ENCODE measurements at regions not wholly inside any gene's neighbourhood (a gene's known extent, or its start where the extent isn't known, plus 50 kb on each side); places are given as distances from the start of the nearest gene placed in this dataset.

DNA sequence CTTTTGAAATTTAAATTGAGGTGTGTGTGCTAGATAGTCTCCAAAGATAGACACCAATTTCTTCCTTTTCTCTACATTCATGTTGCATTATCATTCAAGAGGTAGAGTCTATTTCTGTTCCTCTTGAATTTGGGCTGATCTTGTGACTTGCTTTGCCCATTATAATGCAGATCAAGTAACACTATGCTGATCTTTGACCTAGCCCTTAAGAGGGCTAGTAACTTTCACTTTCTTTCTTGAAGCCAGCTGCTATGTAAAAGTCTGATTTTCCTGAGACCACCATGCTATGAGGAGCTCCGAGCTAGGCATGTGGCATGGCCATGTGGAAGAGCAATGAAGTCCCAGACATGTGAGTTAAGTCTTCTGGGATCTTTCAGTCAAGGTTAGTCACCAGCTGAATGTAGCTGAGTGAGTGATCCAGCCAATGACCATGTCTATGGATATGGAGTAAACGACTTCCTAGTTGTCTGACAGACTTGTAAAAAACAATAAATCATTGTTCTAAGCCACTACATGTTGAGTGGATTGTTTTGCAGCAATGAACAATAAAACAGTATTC lies 189.4 kb upstream of the CWC22 start:
- no peak for DNase-seq
- WGBS, 3 donors = 84 to 93% (median 86%) methylated on average over 2 of the region's 2 CpGs
- H3K9me3 ChIP-seq = no peaks in the 10 kb centered on the region
- H3K36me3 ChIP-seq = no peaks in the 10 kb centered on the region
- no peak overlapping the region for H3K27ac ChIP-seq
- TF ChIP-seq EP300 (IDR thresholded peaks at IDR 0.05) (no peak), POLR2A (IDR thresholded peaks at IDR 0.05) (no peak)
- TF ChIP-seq, protein P1, sequence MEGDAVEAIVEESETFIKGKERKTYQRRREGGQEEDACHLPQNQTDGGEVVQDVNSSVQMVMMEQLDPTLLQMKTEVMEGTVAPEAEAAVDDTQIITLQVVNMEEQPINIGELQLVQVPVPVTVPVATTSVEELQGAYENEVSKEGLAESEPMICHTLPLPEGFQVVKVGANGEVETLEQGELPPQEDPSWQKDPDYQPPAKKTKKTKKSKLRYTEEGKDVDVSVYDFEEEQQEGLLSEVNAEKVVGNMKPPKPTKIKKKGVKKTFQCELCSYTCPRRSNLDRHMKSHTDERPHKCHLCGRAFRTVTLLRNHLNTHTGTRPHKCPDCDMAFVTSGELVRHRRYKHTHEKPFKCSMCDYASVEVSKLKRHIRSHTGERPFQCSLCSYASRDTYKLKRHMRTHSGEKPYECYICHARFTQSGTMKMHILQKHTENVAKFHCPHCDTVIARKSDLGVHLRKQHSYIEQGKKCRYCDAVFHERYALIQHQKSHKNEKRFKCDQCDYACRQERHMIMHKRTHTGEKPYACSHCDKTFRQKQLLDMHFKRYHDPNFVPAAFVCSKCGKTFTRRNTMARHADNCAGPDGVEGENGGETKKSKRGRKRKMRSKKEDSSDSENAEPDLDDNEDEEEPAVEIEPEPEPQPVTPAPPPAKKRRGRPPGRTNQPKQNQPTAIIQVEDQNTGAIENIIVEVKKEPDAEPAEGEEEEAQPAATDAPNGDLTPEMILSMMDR (IDR thresholded peaks at IDR 0.05) = no peak
- H3K27me3 ChIP-seq = no peaks in the 10 kb centered on the region
- no peaks in the 10 kb centered on the region for H3K4me1 ChIP-seq (ENCODE audit: insufficient read depth)
- intact Hi-C loops (cut with DNase I) = no loop called here
- H3K4me3 ChIP-seq = no peak overlapping the region

DNA sequence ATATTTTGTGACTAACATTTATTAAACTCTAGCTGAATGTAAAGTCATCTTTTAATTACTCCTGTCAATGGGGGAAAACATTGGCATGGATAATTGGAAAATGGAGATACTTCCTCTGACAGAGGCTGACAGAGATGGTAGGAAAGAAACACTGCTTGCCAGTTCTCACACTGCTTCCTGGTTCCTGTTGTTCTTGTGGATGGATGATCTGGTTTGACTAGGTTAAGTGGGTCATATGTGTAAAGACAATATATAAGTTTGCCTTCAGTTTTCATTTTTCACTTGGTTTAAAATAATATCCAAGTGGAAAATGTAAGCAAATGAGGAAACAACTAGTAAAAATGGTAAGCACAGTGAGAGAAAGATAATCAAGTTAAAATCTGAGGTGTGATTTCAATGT lies 188.8 kb upstream of the CWC22 start:
- no peaks in the 10 kb centered on the region for H3K36me3 ChIP-seq
- no peak for DNase-seq
- no peak overlapping the region for H3K4me3 ChIP-seq
- H3K27me3 ChIP-seq = no peaks in the 10 kb centered on the region
- TF ChIP-seq, protein P1 (IDR thresholded peaks at IDR 0.05) = no peak
- TF ChIP-seq POLR2A (IDR thresholded peaks at IDR 0.05) (no peak), EP300 (IDR thresholded peaks at IDR 0.05) (no peak)
- H3K9me3 ChIP-seq = no peaks in the 10 kb centered on the region
- no peaks in the 10 kb centered on the region for H3K4me1 ChIP-seq (ENCODE audit: insufficient read depth)
- no peak overlapping the region for H3K27ac ChIP-seq
- intact Hi-C loops (cut with DNase I) = no loop called here

- intact Hi-C loops (cut with DNase I) = no loop called here
- H3K27ac ChIP-seq = no peak overlapping the region
- no peak overlapping the region for H3K4me3 ChIP-seq
- H3K27me3 ChIP-seq = no peaks in the 10 kb centered on the region
- WGBS, 3 donors = 3 to 12% (median 9%) methylated on average over 11 of the region's 11 CpGs
- DNase-seq = no peak
- no peaks in the 10 kb centered on the region for H3K36me3 ChIP-seq
- H3K9me3 ChIP-seq = no peaks in the 10 kb centered on the region
- H3K4me1 ChIP-seq (ENCODE audit: insufficient read depth) = no peaks in the 10 kb centered on the region
- TF ChIP-seq, protein P1 (IDR thresholded peaks at IDR 0.05) = no peak
- TF ChIP-seq EP300 (IDR thresholded peaks at IDR 0.05) (no peak), POLR2A (IDR thresholded peaks at IDR 0.05) (no peak)
Observed at GRCh38 chr2:180191432-180192124, 184.5 kb upstream of the CWC22 start.

DNA sequence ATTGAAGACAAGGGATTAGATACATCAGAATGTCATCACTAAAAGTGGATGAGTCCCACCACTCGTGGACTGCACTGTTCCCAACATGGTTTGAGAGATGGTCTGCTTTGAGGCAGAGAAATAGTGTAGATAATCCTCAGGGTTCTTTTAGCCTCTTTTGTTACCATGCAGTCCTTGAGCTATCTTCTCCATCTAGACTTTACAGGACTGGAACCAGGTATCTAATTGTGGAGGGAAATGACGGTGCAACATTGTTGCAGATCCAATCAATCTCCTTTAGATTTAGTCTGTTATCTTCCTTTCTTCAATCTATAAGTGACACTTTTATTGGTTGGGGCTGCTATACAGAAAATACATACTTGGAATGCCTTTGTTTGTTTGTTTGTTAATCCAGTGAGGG lies 183.8 kb upstream of the CWC22 start:
- Histone ChIP-seq H3K4me1 (ENCODE audit: insufficient read depth) (no peaks in the 10 kb centered on the region), H3K4me3 (no peak overlapping the region), H3K9me3 (no peaks in the 10 kb centered on the region), H3K36me3 (no peaks in the 10 kb centered on the region), H3K27ac (no peak overlapping the region), H3K27me3 (no peaks in the 10 kb centered on the region)
- no peak for DNase-seq
- TF ChIP-seq POLR2A (IDR thresholded peaks at IDR 0.05) (no peak), EP300 (IDR thresholded peaks at IDR 0.05) (no peak)
- TF ChIP-seq, protein P1 (IDR thresholded peaks at IDR 0.05) = no peak
- WGBS, 3 donors = 94 to 95% (median 95%) methylated on average over 2 of the region's 2 CpGs
- intact Hi-C loops (cut with DNase I) = no loop called here
